Cardiac muscle cell (in vitro differentiated cells and primary cell): ENCODE measurements at regions not wholly inside any gene's neighbourhood (a gene's known extent, or its start where the extent isn't known, plus 50 kb on each side); places are given as distances from the start of the nearest gene placed in this dataset.

Experiments used
- DNase-seq, 2 donors: peaks; one replicate each; pipeline versions ENCODE4 v3.0.0 to v3.0.0-alpha.2; 2010 to 2017; ENCODE audit warnings: low read depth in 1 of 2, low spot score in 1 of 2
- H3K27ac ChIP-seq: fragments of 200-600 bp; sonication (generic); 2 replicates; pipeline ENCODE4 v1.5.1; 2016
- H3K27me3 ChIP-seq: fragments of 200-600 bp; sonication (generic); 2 replicates; pipeline ENCODE4 v1.6.0; 2016; ENCODE audit warnings: control low read depth
- H3K36me3 ChIP-seq: fragments of 200-600 bp; sonication (generic); 2 replicates; pipeline ENCODE4 v1.5.1; 2016; ENCODE audit warnings: control low read depth
- H3K4me1 ChIP-seq: fragments of 200-600 bp; sonication (generic); 2 replicates; pipeline ENCODE4 v1.8.1; 2017; ENCODE audit warnings: low read depth, mild to moderate bottlenecking, mixed run types
- H3K4me3 ChIP-seq: fragments of 200-600 bp; sonication (generic); 2 replicates; pipeline ENCODE4 v1.5.1; 2016; ENCODE audit warnings: mild to moderate bottlenecking
- H3K9me3 ChIP-seq: fragments of 200-600 bp; sonication (generic); 2 replicates; pipeline ENCODE4 v1.5.1; 2017; ENCODE audit warnings: low read depth, mild to moderate bottlenecking, control low read depth
- CTCF ChIP-seq: IDR thresholded peaks from 2 replicates; pipeline ENCODE4 v1.5.1; 2012; ENCODE audit warnings: low read depth, mild to moderate bottlenecking, low read length

GRCh38 chr11:109145287-109145686 is 276.7 kb upstream of the C11orf87 start:
- Histone ChIP-seq H3K36me3 (no peaks in the 10 kb centered on the region), H3K4me1 (peaks cover 1% of the 10 kb centered on the region), H3K9me3 (no peaks in the 10 kb centered on the region), H3K27ac (no peak overlapping the region), H3K27me3 (no peaks in the 10 kb centered on the region), H3K4me3 (no peak overlapping the region)
- DNase-seq = no peak
- TF ChIP-seq CTCF = no peak

DNA sequence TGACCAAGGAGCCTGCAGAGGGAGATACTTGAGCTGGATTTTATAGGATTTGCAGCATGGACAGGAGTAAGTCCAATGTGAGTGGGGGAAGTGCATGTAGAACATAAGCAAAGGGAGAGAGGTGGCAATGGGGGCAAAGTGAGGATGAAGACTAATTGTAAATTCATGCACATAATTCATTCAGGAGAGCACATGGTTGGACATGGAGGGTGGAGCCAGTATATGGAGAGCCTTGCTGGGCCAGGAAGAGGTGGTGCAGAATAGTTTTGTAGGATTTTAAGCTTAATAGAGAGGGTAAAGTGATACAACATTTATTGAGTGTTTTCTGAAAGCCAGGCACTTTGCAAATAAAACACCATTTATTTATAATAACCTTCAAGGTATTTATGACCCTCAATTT is 274.3 kb upstream of the C11orf87 start:
- H3K27ac ChIP-seq = no peak overlapping the region
- TF ChIP-seq CTCF = no peak
- H3K27me3 ChIP-seq = no peaks in the 10 kb centered on the region
- H3K4me1 ChIP-seq = peaks cover 6% of the 10 kb centered on the region
- H3K36me3 ChIP-seq = no peaks in the 10 kb centered on the region
- H3K9me3 ChIP-seq = no peaks in the 10 kb centered on the region
- no peak overlapping the region for H3K4me3 ChIP-seq
- no peak for DNase-seq

- DNase-seq = no peak
- no peak overlapping the region for H3K27ac ChIP-seq
- no peaks in the 10 kb centered on the region for H3K36me3 ChIP-seq
- peaks cover 6% of the 10 kb centered on the region for H3K4me1 ChIP-seq
- no peaks in the 10 kb centered on the region for H3K27me3 ChIP-seq
- no peak for TF ChIP-seq CTCF
- no peak overlapping the region for H3K4me3 ChIP-seq
- no peaks in the 10 kb centered on the region for H3K9me3 ChIP-seq
Observed at GRCh38 chr11:109148669-109149068, 273.3 kb upstream of the C11orf87 start.

DNA sequence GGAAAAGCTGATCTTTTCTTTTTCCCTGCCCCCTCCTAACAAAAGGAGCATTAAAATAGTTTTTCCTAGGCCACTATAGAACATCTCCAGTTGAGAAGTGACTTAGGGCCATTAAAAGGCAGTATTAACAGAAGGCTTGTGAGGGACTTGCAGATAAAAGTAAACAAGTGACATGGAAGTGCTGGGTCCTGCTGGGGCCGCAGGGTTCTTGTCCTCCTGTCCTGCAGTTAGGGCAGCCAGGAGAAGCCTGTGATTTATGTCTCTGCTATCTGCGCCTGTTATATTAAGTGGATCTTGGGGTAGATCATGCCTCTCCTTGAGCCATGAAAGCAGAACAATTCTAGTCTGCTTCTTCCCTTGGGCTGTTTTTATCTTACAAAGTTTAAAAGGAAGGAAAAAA is 271.4 kb upstream of the C11orf87 start:
- H3K27me3 ChIP-seq = no peaks in the 10 kb centered on the region
- no peak for TF ChIP-seq CTCF
- no peak overlapping the region for H3K4me3 ChIP-seq
- no peak overlapping the region for H3K27ac ChIP-seq
- DNase-seq = no peak
- no peaks in the 10 kb centered on the region for H3K36me3 ChIP-seq
- H3K9me3 ChIP-seq = no peaks in the 10 kb centered on the region
- peaks cover 6% of the 10 kb centered on the region for H3K4me1 ChIP-seq

GRCh38 chr11:109153836-109154235 is 268.2 kb upstream of the C11orf87 start:
- no peaks in the 10 kb centered on the region for H3K36me3 ChIP-seq
- no peak overlapping the region for H3K4me3 ChIP-seq
- no peak for TF ChIP-seq CTCF
- peaks cover 6% of the 10 kb centered on the region for H3K4me1 ChIP-seq
- H3K27me3 ChIP-seq = no peaks in the 10 kb centered on the region
- DNase-seq = no peak
- H3K9me3 ChIP-seq = no peaks in the 10 kb centered on the region
- no peak overlapping the region for H3K27ac ChIP-seq

DNA sequence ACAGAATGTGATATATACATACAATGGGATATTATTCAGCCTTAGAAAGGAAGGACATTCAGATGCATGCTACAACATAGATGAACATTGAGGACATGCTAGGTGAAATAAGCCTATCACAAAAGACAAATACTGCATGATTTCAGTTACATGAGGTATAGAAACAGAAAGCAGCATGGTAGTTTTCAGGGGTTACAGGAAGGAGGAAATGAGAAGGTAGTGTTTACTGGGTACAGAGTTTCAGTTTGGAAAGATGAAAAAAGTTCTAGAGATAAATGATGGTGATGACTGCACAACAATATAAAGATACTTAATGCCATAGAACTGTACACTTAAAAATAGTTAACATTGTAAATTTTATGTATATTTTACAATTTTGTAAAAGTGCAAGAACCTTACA is 266.7 kb upstream of the C11orf87 start:
- peaks cover 5% of the 10 kb centered on the region for H3K4me1 ChIP-seq
- no peak overlapping the region for H3K27ac ChIP-seq
- no peaks in the 10 kb centered on the region for H3K36me3 ChIP-seq
- H3K9me3 ChIP-seq = no peaks in the 10 kb centered on the region
- no peak overlapping the region for H3K4me3 ChIP-seq
- H3K27me3 ChIP-seq = no peaks in the 10 kb centered on the region
- no peak for TF ChIP-seq CTCF
- DNase-seq = no peak
